ENCODE measurements at regions not wholly inside any gene's neighbourhood (a gene's known extent, or its start where the extent isn't known, plus 50 kb on each side); places are given as distances from the start of the nearest gene placed in this dataset.

DNA sequence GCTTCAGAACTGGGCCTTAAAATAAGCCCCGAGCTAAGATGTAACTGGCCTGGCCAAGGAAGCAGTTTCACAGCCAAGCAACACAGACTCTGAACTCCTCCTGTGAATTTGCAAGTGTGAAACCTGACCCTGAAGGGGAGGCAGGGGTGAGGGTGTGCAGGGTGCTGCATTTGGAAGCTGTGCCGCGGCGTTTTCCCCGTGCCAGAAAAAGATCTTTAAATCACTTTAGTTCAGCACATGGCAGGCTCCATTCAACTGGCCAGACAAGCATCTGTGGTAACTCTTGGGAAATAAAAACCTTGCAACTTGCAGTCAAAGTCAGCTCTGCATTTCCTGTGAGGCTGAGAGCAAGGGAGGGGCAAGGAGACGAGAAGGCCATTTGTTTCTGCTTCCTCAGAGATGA is 209.3 kb upstream of the SOX11 start:
- intact Hi-C loops (cut with micrococcal nuclease), result no loop called here
- Mint-ChIP-seq H3K27ac (no peak overlapping the region), H3K27me3 (no peaks in the 10 kb centered on the region), H3K9me3 (no peaks in the 10 kb centered on the region), H3K4me3 (no peak overlapping the region), H3K36me3 (ENCODE audit: low read depth) (no peaks in the 10 kb centered on the region), H3K4me1 (no peaks in the 10 kb centered on the region)
- ATAC-seq (ENCODE audit: low read depth), result no peak
- TF ChIP-seq, protein P1, sequence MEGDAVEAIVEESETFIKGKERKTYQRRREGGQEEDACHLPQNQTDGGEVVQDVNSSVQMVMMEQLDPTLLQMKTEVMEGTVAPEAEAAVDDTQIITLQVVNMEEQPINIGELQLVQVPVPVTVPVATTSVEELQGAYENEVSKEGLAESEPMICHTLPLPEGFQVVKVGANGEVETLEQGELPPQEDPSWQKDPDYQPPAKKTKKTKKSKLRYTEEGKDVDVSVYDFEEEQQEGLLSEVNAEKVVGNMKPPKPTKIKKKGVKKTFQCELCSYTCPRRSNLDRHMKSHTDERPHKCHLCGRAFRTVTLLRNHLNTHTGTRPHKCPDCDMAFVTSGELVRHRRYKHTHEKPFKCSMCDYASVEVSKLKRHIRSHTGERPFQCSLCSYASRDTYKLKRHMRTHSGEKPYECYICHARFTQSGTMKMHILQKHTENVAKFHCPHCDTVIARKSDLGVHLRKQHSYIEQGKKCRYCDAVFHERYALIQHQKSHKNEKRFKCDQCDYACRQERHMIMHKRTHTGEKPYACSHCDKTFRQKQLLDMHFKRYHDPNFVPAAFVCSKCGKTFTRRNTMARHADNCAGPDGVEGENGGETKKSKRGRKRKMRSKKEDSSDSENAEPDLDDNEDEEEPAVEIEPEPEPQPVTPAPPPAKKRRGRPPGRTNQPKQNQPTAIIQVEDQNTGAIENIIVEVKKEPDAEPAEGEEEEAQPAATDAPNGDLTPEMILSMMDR (IDR thresholded peaks at IDR 0.05), result no peak
- no peak for DNase-seq
- ChIA-PET POLR2A (no interaction called here), CTCF (no interaction called here)

DNA sequence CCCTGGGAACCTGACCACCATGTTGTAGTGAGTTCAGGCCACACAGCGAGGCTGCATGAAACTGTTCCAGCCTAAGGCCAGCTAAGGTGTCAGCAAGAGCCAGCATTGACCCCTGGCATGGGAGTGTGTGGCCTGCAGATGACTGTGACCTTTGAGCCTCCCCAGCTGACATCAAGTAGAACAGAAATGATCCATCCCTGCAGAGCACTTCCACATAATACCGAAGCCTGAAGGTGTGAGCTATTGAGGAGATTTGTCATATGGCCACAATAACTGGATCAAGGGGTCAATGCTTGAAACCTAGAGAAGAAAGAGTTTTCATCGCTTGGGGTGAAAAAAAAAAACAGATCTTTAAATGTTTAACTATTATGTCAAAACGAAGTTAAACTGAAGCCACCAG is 207.3 kb upstream of the SOX11 start:
- TF ChIP-seq, protein P1 (IDR thresholded peaks at IDR 0.05), result no peak
- no peak overlapping the region for H3K4me3 Mint-ChIP-seq
- intact Hi-C loops (cut with micrococcal nuclease), result no loop called here
- peaks cover 3% of the 10 kb centered on the region for H3K9me3 Mint-ChIP-seq
- H3K27me3 Mint-ChIP-seq, result no peaks in the 10 kb centered on the region
- H3K4me1 Mint-ChIP-seq, result no peaks in the 10 kb centered on the region
- POLR2A ChIA-PET, result no interaction called here
- H3K36me3 Mint-ChIP-seq (ENCODE audit: low read depth), result no peaks in the 10 kb centered on the region
- CTCF ChIA-PET, result no interaction called here
- no peak overlapping the region for H3K27ac Mint-ChIP-seq
- DNase-seq (no peak), ATAC-seq (ENCODE audit: low read depth) (no peak)

DNA sequence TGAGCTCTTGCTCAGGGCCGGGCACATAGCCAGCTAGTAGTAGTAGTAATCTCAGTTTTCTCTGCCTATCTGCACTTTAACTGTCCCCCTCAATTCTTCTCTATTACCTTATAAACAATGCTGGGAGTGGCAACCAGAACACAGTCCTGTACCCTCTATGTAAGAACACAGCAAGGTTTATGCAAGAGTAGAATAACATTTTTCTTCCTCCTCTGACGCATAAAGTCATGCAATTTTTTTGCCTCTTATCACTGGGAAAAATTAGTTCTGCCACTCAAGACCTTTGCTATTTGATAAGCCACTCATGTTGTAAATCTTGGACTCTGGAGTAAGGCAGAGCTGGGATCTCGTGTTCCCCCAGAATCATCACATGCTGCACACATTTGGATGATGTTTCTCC is 200.7 kb upstream of the SOX11 start:
- ChIA-PET POLR2A (no interaction called here), CTCF (no interaction called here)
- Mint-ChIP-seq H3K27ac (no peak overlapping the region), H3K4me3 (no peak overlapping the region), H3K9me3 (peaks cover 3% of the 10 kb centered on the region), H3K4me1 (no peaks in the 10 kb centered on the region), H3K36me3 (ENCODE audit: low read depth) (no peaks in the 10 kb centered on the region), H3K27me3 (no peaks in the 10 kb centered on the region)
- TF ChIP-seq, protein P1 (IDR thresholded peaks at IDR 0.05), result no peak
- DNase-seq (no peak), ATAC-seq (ENCODE audit: low read depth) (no peak)
- intact Hi-C loops (cut with micrococcal nuclease), result no loop called here

DNA sequence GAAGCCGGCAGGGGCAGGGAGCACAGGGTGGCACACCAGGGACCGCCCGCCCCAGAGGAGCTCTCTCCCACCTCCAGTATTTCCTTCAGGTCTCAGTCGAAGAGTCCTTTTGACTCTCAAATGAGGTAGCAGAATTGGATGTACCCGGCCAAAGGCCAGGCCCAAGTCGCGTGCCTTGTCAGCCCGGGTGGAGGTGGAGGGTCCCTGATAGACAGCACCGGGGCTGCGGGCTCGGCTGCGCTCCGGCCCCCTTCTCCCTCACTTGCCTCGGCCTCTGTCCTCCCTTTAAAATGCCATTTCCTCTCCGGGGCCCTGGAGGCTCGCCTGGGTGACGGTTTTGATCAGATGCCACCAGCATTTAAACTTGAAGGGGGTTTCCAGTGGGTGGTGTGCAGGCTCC is 198.9 kb upstream of the SOX11 start:
- CTCF ChIA-PET, result no interaction called here
- ATAC-seq (ENCODE audit: low read depth), result no peak

DNA sequence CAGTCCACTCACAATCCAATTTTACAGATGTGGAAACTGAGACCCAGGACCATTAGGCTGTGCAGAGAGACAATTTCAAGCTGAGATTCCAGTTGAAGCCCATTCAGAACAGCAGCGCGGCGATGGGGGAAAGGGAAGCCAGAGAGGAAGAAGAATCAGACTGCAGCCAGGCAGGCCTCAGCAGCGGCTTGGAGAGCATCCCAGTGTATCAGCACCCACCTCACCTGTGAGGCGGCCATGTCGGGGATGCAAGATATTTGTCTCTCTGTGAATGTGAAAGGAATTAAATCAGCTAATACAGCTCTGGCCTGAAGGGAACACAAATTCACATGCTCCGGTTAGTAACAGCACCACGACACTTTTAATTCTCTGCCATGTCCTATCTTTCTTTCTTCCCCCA is 198.0 kb upstream of the SOX11 start:
- DNase-seq (no peak), ATAC-seq (ENCODE audit: low read depth) (no peak)
- Mint-ChIP-seq H3K9me3 (no peaks in the 10 kb centered on the region), H3K36me3 (ENCODE audit: low read depth) (no peaks in the 10 kb centered on the region), H3K27ac (no peak overlapping the region), H3K4me3 (no peak overlapping the region), H3K4me1 (no peaks in the 10 kb centered on the region), H3K27me3 (no peaks in the 10 kb centered on the region)
- POLR2A ChIA-PET, result no interaction called here
- TF ChIP-seq, protein P1 (IDR thresholded peaks at IDR 0.05), result no peak
- intact Hi-C loops (cut with micrococcal nuclease), result no loop called here
- CTCF ChIA-PET, result no interaction called here

More for the DNA sequence above, 198.9 kb upstream of the SOX11 start:
- no peak for DNase-seq
- no peak overlapping the region for H3K4me3 Mint-ChIP-seq
- H3K27ac Mint-ChIP-seq, result no peak overlapping the region
- intact Hi-C loops (cut with micrococcal nuclease), result no loop called here
- no peaks in the 10 kb centered on the region for H3K27me3 Mint-ChIP-seq
- TF ChIP-seq, protein P1 (IDR thresholded peaks at IDR 0.05), result no peak
- no peaks in the 10 kb centered on the region for H3K36me3 Mint-ChIP-seq (ENCODE audit: low read depth)
- H3K9me3 Mint-ChIP-seq, result peaks cover 3% of the 10 kb centered on the region
- POLR2A ChIA-PET, result no interaction called here
- no peaks in the 10 kb centered on the region for H3K4me1 Mint-ChIP-seq

Measured in activated B cell treated with CpG ODN at 0.5 μM for 24 hours (primary cell).